ENCODE measurements at regions not wholly inside any gene's neighbourhood (a gene's known extent, or its start where the extent isn't known, plus 50 kb on each side); places are given as distances from the start of the nearest gene placed in this dataset.

DNA sequence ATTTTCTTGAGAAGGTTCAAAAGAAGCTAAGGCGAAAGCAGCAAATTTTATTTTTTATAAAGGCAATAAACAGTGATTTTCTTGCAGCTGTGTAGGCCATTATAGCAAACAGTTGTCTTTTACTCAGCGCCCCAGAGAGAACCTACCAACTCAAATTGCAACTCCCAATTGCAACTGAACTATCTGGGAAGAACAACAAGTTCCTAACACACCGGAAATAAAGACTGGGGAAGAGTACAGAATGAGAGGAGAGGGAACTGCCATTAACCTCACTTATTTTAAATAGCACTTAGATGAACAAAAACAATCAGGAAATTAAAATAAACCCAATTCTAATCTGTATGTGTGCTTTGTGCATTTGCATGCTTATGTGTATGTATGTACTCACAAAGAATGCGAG, 171.1 kb downstream of the KCTD12 start:
- TF ChIP-seq, protein P1, sequence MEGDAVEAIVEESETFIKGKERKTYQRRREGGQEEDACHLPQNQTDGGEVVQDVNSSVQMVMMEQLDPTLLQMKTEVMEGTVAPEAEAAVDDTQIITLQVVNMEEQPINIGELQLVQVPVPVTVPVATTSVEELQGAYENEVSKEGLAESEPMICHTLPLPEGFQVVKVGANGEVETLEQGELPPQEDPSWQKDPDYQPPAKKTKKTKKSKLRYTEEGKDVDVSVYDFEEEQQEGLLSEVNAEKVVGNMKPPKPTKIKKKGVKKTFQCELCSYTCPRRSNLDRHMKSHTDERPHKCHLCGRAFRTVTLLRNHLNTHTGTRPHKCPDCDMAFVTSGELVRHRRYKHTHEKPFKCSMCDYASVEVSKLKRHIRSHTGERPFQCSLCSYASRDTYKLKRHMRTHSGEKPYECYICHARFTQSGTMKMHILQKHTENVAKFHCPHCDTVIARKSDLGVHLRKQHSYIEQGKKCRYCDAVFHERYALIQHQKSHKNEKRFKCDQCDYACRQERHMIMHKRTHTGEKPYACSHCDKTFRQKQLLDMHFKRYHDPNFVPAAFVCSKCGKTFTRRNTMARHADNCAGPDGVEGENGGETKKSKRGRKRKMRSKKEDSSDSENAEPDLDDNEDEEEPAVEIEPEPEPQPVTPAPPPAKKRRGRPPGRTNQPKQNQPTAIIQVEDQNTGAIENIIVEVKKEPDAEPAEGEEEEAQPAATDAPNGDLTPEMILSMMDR (IDR thresholded peaks at IDR 0.05) = no peak
- no peak for TF ChIP-seq POLR2A (IDR thresholded peaks at IDR 0.05)

Measured in Peyer's patch (tissue), 4 donors.